H1 (cell line): ENCODE measurements at regions not wholly inside any gene's neighbourhood (a gene's known extent, or its start where the extent isn't known, plus 50 kb on each side); places are given as distances from the start of the nearest gene placed in this dataset.

Experiments used
- CTCF ChIA-PET: fragments of 300-600 bp; sonication (Branson Sonifier 250); formaldehyde crosslinking; loops from one replicate; lab custom pipeline; 2021; ENCODE audit not compliant: partially characterized antibody; lab: Charles Lee
- POLR2A ChIA-PET: fragments of 300-600 bp; sonication (Branson Sonifier 250); formaldehyde crosslinking; loops from one replicate; lab custom pipeline; 2021; ENCODE audit warnings: inconsistent platforms; ENCODE audit not compliant: partially characterized antibody; lab: Charles Lee
- DNase-seq, 2 experiments: peaks; one replicate each; pipeline versions ENCODE4 v3.0.0 to v3.0.0-alpha.2; 2010 to 2022; ENCODE audit warnings: low spot score in 2 of 2, low read depth in 1 of 2, mixed read lengths in 1 of 2
- FAIRE-seq: peaks from 2 replicates; lab custom pipeline; 2011; peaks lifted over from hg19 to GRCh38; lab: Jason Lieb, UNC
- H2AFZ ChIP-seq: 2 replicates; pipeline ENCODE4 v1.8.1; 2012; ENCODE audit warnings: low read length, inconsistent platforms
- H2AK5ac ChIP-seq: 2 replicates; pipeline ENCODE4 v1.6.1; 2013; ENCODE audit warnings: low read depth, low read length
- H2BK120ac ChIP-seq: replicated peaks from 2 replicates; pipeline ENCODE3; 2013; ENCODE audit warnings: low read depth, low read length, inconsistent platforms
- H2BK12ac ChIP-seq: 2 replicates; pipeline ENCODE4 v1.6.1; 2013; ENCODE audit warnings: low read depth, low read length
- H2BK15ac ChIP-seq: 2 replicates; pipeline ENCODE4 v1.6.1; 2013; ENCODE audit warnings: low read length
- H2BK20ac ChIP-seq: 2 replicates; pipeline ENCODE4 v1.6.1; 2013; ENCODE audit warnings: low read length
- H2BK5ac ChIP-seq: 2 replicates; pipeline ENCODE4 v1.6.1; 2013; ENCODE audit warnings: low read depth, low read length
- H3K14ac ChIP-seq: 2 replicates; pipeline ENCODE4 v1.6.1; 2013; ENCODE audit warnings: inconsistent platforms; ENCODE audit not compliant: insufficient read length
- H3K18ac ChIP-seq: 2 replicates; pipeline ENCODE4 v1.6.1; 2013; ENCODE audit warnings: low read length; ENCODE audit errors: extremely low read depth
- H3K23ac ChIP-seq: 2 replicates; pipeline ENCODE4 v1.6.1; 2013; ENCODE audit warnings: inconsistent platforms; ENCODE audit not compliant: insufficient read length
- H3K23me2 ChIP-seq: 2 replicates; pipeline ENCODE4 v1.6.1; 2013; ENCODE audit warnings: low read depth, low read length
- H3K27ac ChIP-seq: 2 replicates; pipeline ENCODE4 v1.6.1; 2011; ENCODE audit warnings: low read depth, low read length, inconsistent platforms
- H3K27me3 ChIP-seq, 4 experiments: replicated peaks in 1 of 4; 1 replicate in 1 of 4; 2 replicates in 3 of 4; pipeline versions ENCODE4 v1.6.1 to v1.8.1; 2011 to 2013; ENCODE audit warnings: low read length in 3 of 4, mild to moderate bottlenecking in 3 of 4, inconsistent platforms in 2 of 4, mixed read lengths in 2 of 4, moderate library complexity in 1 of 4; ENCODE audit not compliant: control insufficient read depth in 3 of 4, insufficient read depth in 3 of 4; ENCODE audit errors: extremely low read depth in 1 of 4
- H3K36me3 ChIP-seq, 4 experiments: 2 replicates each; pipeline versions ENCODE4 v1.6.1 to v1.8.1; 2011 to 2013; ENCODE audit warnings: mild to moderate bottlenecking in 4 of 4, low read length in 3 of 4, moderate library complexity in 2 of 4, control low read depth in 1 of 4, inconsistent platforms in 1 of 4; ENCODE audit not compliant: insufficient read depth in 4 of 4, control insufficient read depth in 2 of 4
- H3K4ac ChIP-seq: replicated peaks from 2 replicates; pipeline ENCODE3; 2013; ENCODE audit warnings: low read length, low read depth, mixed read lengths, inconsistent platforms; ENCODE audit not compliant: insufficient read length
- H3K4me1 ChIP-seq, 4 experiments: replicated peaks in 1 of 4; 1 replicate in 1 of 4; 2 replicates in 3 of 4; pipeline versions ENCODE4 v1.6.1 to v1.8.1; 2011 to 2013; ENCODE audit warnings: low read length in 3 of 4, inconsistent platforms in 2 of 4, mixed read lengths in 1 of 4; ENCODE audit not compliant: insufficient read depth in 4 of 4, control insufficient read depth in 3 of 4
- H3K4me2 ChIP-seq, 2 experiments: 2 replicates each; pipeline versions ENCODE4 v1.6.1 to v1.8.1; 2011 to 2013; ENCODE audit warnings: low read depth in 2 of 2, low read length in 2 of 2, control low read depth in 1 of 2, inconsistent platforms in 1 of 2, mild to moderate bottlenecking in 1 of 2; ENCODE audit not compliant: insufficient read depth in 1 of 2
- H3K4me3 ChIP-seq, 4 experiments: fragments of 200-600, 300-600 bp in 1 of 4; sonication (generic), shearing (Covaris generic), sonication (Bioruptor Twin) in 1 of 4; 2 replicates each; pipeline versions ENCODE4 v1.5.1 to v1.8.1; 2011 to 2016; ENCODE audit warnings: low read length in 4 of 4, low read depth in 3 of 4, control low read depth in 2 of 4, inconsistent platforms in 2 of 4, mild to moderate bottlenecking in 2 of 4, mixed read lengths in 1 of 4, moderate library complexity in 1 of 4; ENCODE audit not compliant: insufficient read depth in 2 of 4; ENCODE audit errors: extremely low read depth in 1 of 4
- H3K56ac ChIP-seq: replicated peaks from 2 replicates; pipeline ENCODE3; 2013; ENCODE audit warnings: low read depth, mild to moderate bottlenecking, mixed read lengths, low read length, inconsistent platforms; ENCODE audit not compliant: insufficient read length
- H3K79me1 ChIP-seq: 2 replicates; pipeline ENCODE4 v1.6.1; 2013; ENCODE audit warnings: low read depth, low read length, control low read depth
- H3K79me2 ChIP-seq, 2 experiments: 2 replicates each; pipeline versions ENCODE4 v1.6.1 to v1.8.1; 2012 to 2013; ENCODE audit warnings: low read length in 2 of 2, mild to moderate bottlenecking in 2 of 2, inconsistent platforms in 1 of 2; ENCODE audit not compliant: insufficient read depth in 2 of 2, control insufficient read depth in 1 of 2
- H3K9ac ChIP-seq, 4 experiments: replicated peaks in 1 of 4; 1 replicate in 1 of 4; 2 replicates in 3 of 4; pipeline versions ENCODE4 v1.6.1 to v1.8.1; 2011 to 2013; ENCODE audit warnings: low read depth in 3 of 4, low read length in 3 of 4, control low read depth in 2 of 4, mild to moderate bottlenecking in 2 of 4, moderate library complexity in 2 of 4, inconsistent platforms in 1 of 4; ENCODE audit errors: extremely low read depth in 1 of 4
- H3K9me3 ChIP-seq, 2 experiments: 2 replicates each; pipeline versions ENCODE4 v1.6.1 to v1.8.1; 2012 to 2013; ENCODE audit warnings: mild to moderate bottlenecking in 2 of 2, moderate library complexity in 2 of 2, control low read depth in 1 of 2, inconsistent platforms in 1 of 2, low read depth in 1 of 2, low read length in 1 of 2, mixed read lengths in 1 of 2; ENCODE audit not compliant: insufficient read depth in 2 of 2
- H4K20me1 ChIP-seq, 2 experiments: replicated peaks in 1 of 2; 2 replicates each; pipeline versions ENCODE3 to v1.8.1; 2011 to 2013; ENCODE audit warnings: inconsistent platforms in 2 of 2, low read length in 2 of 2, mild to moderate bottlenecking in 1 of 2; ENCODE audit not compliant: insufficient read depth in 2 of 2, control insufficient read depth in 1 of 2
- H4K5ac ChIP-seq: 2 replicates; pipeline ENCODE4 v1.6.1; 2013; ENCODE audit warnings: low read length, low read depth, mixed read lengths, inconsistent platforms; ENCODE audit not compliant: insufficient read length
- H4K8ac ChIP-seq: 2 replicates; pipeline ENCODE4 v1.8.0; 2013; ENCODE audit warnings: mild to moderate bottlenecking, moderate library complexity, low read length, inconsistent platforms; ENCODE audit not compliant: insufficient read depth; ENCODE audit errors: extremely low read depth
- H4K91ac ChIP-seq: replicated peaks from 2 replicates; pipeline ENCODE3; 2013; ENCODE audit warnings: low read length, mixed read lengths, inconsistent platforms; ENCODE audit not compliant: insufficient read length
- ATF3 ChIP-seq: IDR thresholded peaks from 2 replicates; pipeline ENCODE4 v1.6.1; 2011; ENCODE audit warnings: low read depth, mild to moderate bottlenecking, low read length; ENCODE audit not compliant: insufficient read depth
- CHD2 ChIP-seq: IDR thresholded peaks from 2 replicates; pipeline ENCODE4 v1.6.1; 2012; ENCODE audit warnings: low read length, improper control_type of control experiment
- CREB1 ChIP-seq: IDR thresholded peaks from 2 replicates; pipeline ENCODE4 v1.6.1; 2012; ENCODE audit warnings: inconsistent platforms
- GABPA ChIP-seq: IDR thresholded peaks from 2 replicates; pipeline ENCODE4 v1.6.1; 2011; ENCODE audit warnings: mild to moderate bottlenecking, low read length, moderate library complexity, borderline replicate concordance; ENCODE audit not compliant: insufficient read depth
- GTF2F1 ChIP-seq: IDR thresholded peaks from 2 replicates; pipeline ENCODE4 v1.6.1; 2012; ENCODE audit warnings: low read depth, low read length, improper control_type of control experiment, borderline replicate concordance
- KDM1A ChIP-seq: fragments of 200-600, 300-600 bp; sonication (generic); IDR thresholded peaks from 2 replicates; pipeline ENCODE4 v1.7.1; 2016; ENCODE audit warnings: mild to moderate bottlenecking, low read length, borderline replicate concordance
- NANOG ChIP-seq: IDR thresholded peaks from 2 replicates; pipeline ENCODE4 v1.6.1; 2011; ENCODE audit warnings: low read length, low read depth, mild to moderate bottlenecking, inconsistent platforms; ENCODE audit not compliant: insufficient read depth, poor library complexity, severe bottlenecking
- RFX5 ChIP-seq: IDR thresholded peaks from 2 replicates; pipeline ENCODE4 v1.6.1; 2011; ENCODE audit warnings: low read depth, low read length, improper control_type of control experiment, borderline replicate concordance
- RXRA ChIP-seq: IDR thresholded peaks from 2 replicates; pipeline ENCODE4 v1.6.1; 2011; ENCODE audit warnings: low read depth, mild to moderate bottlenecking, low read length, moderate library complexity; ENCODE audit not compliant: insufficient read depth
- SIRT6 ChIP-seq: IDR thresholded peaks from one replicate; pipeline ENCODE4 v1.7.1; 2012; ENCODE audit warnings: low read length, inconsistent platforms
- SP1 ChIP-seq: IDR thresholded peaks from 2 replicates; pipeline ENCODE4 v1.6.1; 2011; ENCODE audit warnings: low read depth, low read length
- SP4 ChIP-seq: IDR thresholded peaks from 2 replicates; pipeline ENCODE4 v1.6.1; 2012; ENCODE audit warnings: low read length, inconsistent platforms
- SUZ12 ChIP-seq: fragments of 200-600 bp; sonication (generic); IDR thresholded peaks from 2 replicates; pipeline ENCODE4 v1.6.1; 2012; ENCODE audit warnings: mild to moderate bottlenecking, inconsistent platforms, low read length, moderate library complexity, mixed read lengths
- TAF7 ChIP-seq: optimal IDR thresholded peaks from 2 replicates; pipeline ENCODE3; 2011; ENCODE audit warnings: low read depth, mild to moderate bottlenecking, inconsistent platforms, low read length, moderate library complexity, borderline replicate concordance
- TBP ChIP-seq: IDR thresholded peaks from 2 replicates; pipeline ENCODE4 v1.6.1; 2011; ENCODE audit warnings: low read depth, low read length, improper control_type of control experiment
- TEAD4 ChIP-seq: IDR thresholded peaks from 2 replicates; pipeline ENCODE4 v1.6.1; 2012; ENCODE audit warnings: low read depth, low read length, inconsistent platforms, mixed read lengths
- YY1 ChIP-seq: IDR thresholded peaks from 2 replicates; pipeline ENCODE4 v1.6.1; 2011; ENCODE audit warnings: low read depth, mild to moderate bottlenecking, low read length
- WGBS, 2 experiments: shearing (Covaris generic) in 1 of 2; methylation state at CpG; one replicate each; pipeline versions ENCODE4 v1.1.6 to v1.1.7; 2013 to 2015; ENCODE audit warnings: low lambda C conversion rate in 2 of 2, mixed read lengths in 2 of 2, inconsistent platforms in 1 of 2, low coverage in 1 of 2, missing lambda C conversion rate in 1 of 2; ENCODE audit not compliant: insufficient replicate concordance in 2 of 2, insufficient coverage in 1 of 2, insufficient read length in 1 of 2; ENCODE audit errors: extremely low coverage in 1 of 2, missing lambda C conversion rate in 1 of 2; 5-methylcytosine and 5-hydroxymethylcytosine counted together

- WGBS, 2 experiments, result 83% methylated on average over 1 of the region's 1 CpG; no CpG with 5 or more reads in 1 of the 2 experiments
These were observed 394.2 kb upstream of the ZEB2 start for GRCh38 chr2:144914113-144914512.

More at GRCh38 chr2:144914113-144914512, 394.2 kb upstream of the ZEB2 start:
- Histone ChIP-seq H3K79me1 (no peaks in the 10 kb centered on the region), H3K56ac (no peak overlapping the region), H2BK12ac (no peak overlapping the region), H2BK20ac (no peak overlapping the region), H3K4me3 (no peak overlapping the region), H3K27ac (no peak overlapping the region), H4K20me1 (no peaks in the 10 kb centered on the region), H3K9ac (no peak overlapping the region), H2AFZ (no peak overlapping the region), H2BK15ac (no peak overlapping the region), H3K18ac (no peak overlapping the region), H3K27me3 (no peaks in the 10 kb centered on the region), H2BK5ac (no peak overlapping the region), H3K36me3 (no peaks in the 10 kb centered on the region), H3K14ac (no peak overlapping the region), H4K91ac (no peak overlapping the region), H4K5ac (no peak overlapping the region), H3K4me2 (no peak overlapping the region), H3K4ac (no peak overlapping the region), H2BK120ac (no peak overlapping the region), H3K4me1 (no peaks in the 10 kb centered on the region), H3K9me3 (no peaks in the 10 kb centered on the region), H3K23me2 (no peaks in the 10 kb centered on the region), H3K23ac (no peak overlapping the region), H4K8ac (no peak overlapping the region), H3K79me2 (no peaks in the 10 kb centered on the region), H2AK5ac (no peak overlapping the region)
- ChIA-PET CTCF (no interaction called here), POLR2A (no interaction called here)
- TF ChIP-seq YY1 (no peak), CREB1 (no peak), GTF2F1 (no peak), RXRA (no peak), SP4 (no peak), SP1 (no peak), NANOG (no peak), TAF7 (no peak), RFX5 (no peak), SIRT6 (no peak), ATF3 (no peak), CHD2 (no peak), TEAD4 (no peak), KDM1A (no peak), GABPA (no peak), SUZ12 (no peak), TBP (no peak)
- DNase-seq (no peak), FAIRE-seq (no peak)
